Right cardiac atrium (tissue), 5 donors: ENCODE measurements at regions not wholly inside any gene's neighbourhood (a gene's known extent, or its start where the extent isn't known, plus 50 kb on each side); places are given as distances from the start of the nearest gene placed in this dataset.

Source experiments
- ATAC-seq, 2 donors: fragments of 200-7000 bp; cut with Tn5 transposase; one replicate each; pipeline versions ENCODE4 v1.8.0 to v1.9.1; 2020; ENCODE audit warnings: moderate library complexity in 2 of 2, mild to moderate bottlenecking in 1 of 2
- DNase-seq, 3 donors: peaks; one replicate each; pipeline ENCODE4 v3.0.0-alpha.2; 2020
- H3K27ac ChIP-seq: one replicate; pipeline ENCODE4 v1.5.1; 2013; ENCODE audit warnings: mild to moderate bottlenecking, low read length, control low read depth, moderate library complexity
- H3K27me3 ChIP-seq: one replicate; pipeline ENCODE4 v1.6.1; 2013; ENCODE audit not compliant: control insufficient read depth, insufficient read depth
- H3K4me1 ChIP-seq: one replicate; pipeline ENCODE4 v1.6.1; 2013; ENCODE audit warnings: low read length; ENCODE audit not compliant: control insufficient read depth, insufficient read depth
- H3K4me3 ChIP-seq: one replicate; pipeline ENCODE4 v1.5.1; 2013; ENCODE audit warnings: low read length, control low read depth
- H3K9me3 ChIP-seq: one replicate; pipeline ENCODE4 v1.6.1; 2013; ENCODE audit warnings: low read length; ENCODE audit not compliant: control insufficient read depth
- WGBS: extraction: QIAGEN DNeasy Blood & Tissue Kit; methylation state at CpG from one replicate; pipeline ENCODE4 v1.1.7; 2013; 5-methylcytosine and 5-hydroxymethylcytosine counted together
- intact Hi-C, 4 donors: fragments of 100-400 bp; cut with DNase I; formaldehyde crosslinking; loops; one replicate each; pipeline versions ENCODE4 v1.11.0 to v1.14.0; 2022 to 2023
- donor health status: healthy with polysubstance abuse.
- donor health status: DM: no; HTN: yes; CAD: no.
- donor health status: DM: no; HTN: no; CAD: no.
- donor health status: DM: no; HTN: yes; CAD: no; lungs with severe emphysema.
- donor health status: DM: yes; HTN: yes; CAD: no.

GRCh38 chr6:151154418-151154817 lies 85.3 kb upstream of the AKAP12 start:
- no peaks in the 10 kb centered on the region for H3K4me1 ChIP-seq
- ATAC-seq: peak; percentile 55 to 64
- no peaks in the 10 kb centered on the region for H3K9me3 ChIP-seq
- no peak overlapping the region for H3K27ac ChIP-seq
- intact Hi-C loops: no loop called here
- peak; percentile 66 to 88 (median 77) for DNase-seq
- 47% methylated on average over 2 of the region's 2 CpGs for WGBS
- no peaks in the 10 kb centered on the region for H3K27me3 ChIP-seq
- H3K4me3 ChIP-seq: no peak overlapping the region

- no peaks in the 10 kb centered on the region for H3K27me3 ChIP-seq
- no peak overlapping the region for H3K27ac ChIP-seq
- H3K9me3 ChIP-seq: no peaks in the 10 kb centered on the region
- intact Hi-C loops: no loop called here
- H3K4me1 ChIP-seq: no peaks in the 10 kb centered on the region
- H3K4me3 ChIP-seq: no peak overlapping the region
- ATAC-seq: no peak
- no peak for DNase-seq
- 96% methylated on average over 1 of the region's 1 CpG for WGBS
Observed at GRCh38 chr6:151155095-151155494, 84.7 kb upstream of the AKAP12 start.

GRCh38 chr6:151160929-151161757 lies 78.6 kb upstream of the AKAP12 start:
- no peaks in the 10 kb centered on the region for H3K9me3 ChIP-seq
- intact Hi-C loops: no loop called here
- no peaks in the 10 kb centered on the region for H3K4me1 ChIP-seq
- DNase-seq (no peak), ATAC-seq (no peak)
- no peak overlapping the region for H3K27ac ChIP-seq
- WGBS: 77% methylated on average over 16 of the region's 16 CpGs
- no peaks in the 10 kb centered on the region for H3K27me3 ChIP-seq
- no peak overlapping the region for H3K4me3 ChIP-seq

- Histone ChIP-seq H3K27me3 (no peaks in the 10 kb centered on the region), H3K27ac (no peak overlapping the region), H3K4me3 (no peak overlapping the region), H3K4me1 (no peaks in the 10 kb centered on the region), H3K9me3 (no peaks in the 10 kb centered on the region)
- WGBS: 59% methylated on average over 7 of the region's 7 CpGs
- intact Hi-C loops: no loop called here
- DNase-seq (no peak), ATAC-seq (no peak)
Observed at GRCh38 chr6:151164383-151164782, 75.4 kb upstream of the AKAP12 start.

- no peak overlapping the region for H3K27ac ChIP-seq
- no peaks in the 10 kb centered on the region for H3K4me1 ChIP-seq
- H3K27me3 ChIP-seq: no peaks in the 10 kb centered on the region
- no peak overlapping the region for H3K4me3 ChIP-seq
- H3K9me3 ChIP-seq: no peaks in the 10 kb centered on the region
- WGBS: 94% methylated on average over 1 of the region's 1 CpG
- DNase-seq (no peak), ATAC-seq (no peak)
- intact Hi-C loops: no loop called here
Observed at GRCh38 chr6:151166180-151166579, 73.6 kb upstream of the AKAP12 start.

GRCh38 chr6:151167034-151167433 lies 72.7 kb upstream of the AKAP12 start:
- ATAC-seq: no peak
- no peak for DNase-seq
- no peaks in the 10 kb centered on the region for H3K4me1 ChIP-seq
- WGBS: 85% methylated on average over 7 of the region's 7 CpGs
- no peak overlapping the region for H3K4me3 ChIP-seq
- no peaks in the 10 kb centered on the region for H3K9me3 ChIP-seq
- intact Hi-C loops: no loop called here
- no peaks in the 10 kb centered on the region for H3K27me3 ChIP-seq
- H3K27ac ChIP-seq: no peak overlapping the region

- ATAC-seq (no peak), DNase-seq (no peak)
- intact Hi-C loops: no loop called here
- Histone ChIP-seq H3K4me3 (no peak overlapping the region), H3K4me1 (no peaks in the 10 kb centered on the region), H3K9me3 (no peaks in the 10 kb centered on the region), H3K27ac (no peak overlapping the region), H3K27me3 (no peaks in the 10 kb centered on the region)
- 66% methylated on average over 10 of the region's 10 CpGs for WGBS
Observed at GRCh38 chr6:151170622-151171246, 69.0 kb upstream of the AKAP12 start.

- H3K4me3 ChIP-seq: no peak overlapping the region
- H3K27ac ChIP-seq: no peak overlapping the region
- H3K27me3 ChIP-seq: no peaks in the 10 kb centered on the region
- no peak for ATAC-seq
- H3K9me3 ChIP-seq: no peaks in the 10 kb centered on the region
- H3K4me1 ChIP-seq: no peaks in the 10 kb centered on the region
- no peak for DNase-seq
- intact Hi-C loops: no loop called here
- WGBS: 58% methylated on average over 3 of the region's 3 CpGs
Observed at GRCh38 chr6:151172751-151173150, 67.0 kb upstream of the AKAP12 start.

GRCh38 chr6:151175662-151176445 lies 63.9 kb upstream of the AKAP12 start:
- DNase-seq: no peak
- WGBS: 82% methylated on average over 12 of the region's 12 CpGs

DNA sequence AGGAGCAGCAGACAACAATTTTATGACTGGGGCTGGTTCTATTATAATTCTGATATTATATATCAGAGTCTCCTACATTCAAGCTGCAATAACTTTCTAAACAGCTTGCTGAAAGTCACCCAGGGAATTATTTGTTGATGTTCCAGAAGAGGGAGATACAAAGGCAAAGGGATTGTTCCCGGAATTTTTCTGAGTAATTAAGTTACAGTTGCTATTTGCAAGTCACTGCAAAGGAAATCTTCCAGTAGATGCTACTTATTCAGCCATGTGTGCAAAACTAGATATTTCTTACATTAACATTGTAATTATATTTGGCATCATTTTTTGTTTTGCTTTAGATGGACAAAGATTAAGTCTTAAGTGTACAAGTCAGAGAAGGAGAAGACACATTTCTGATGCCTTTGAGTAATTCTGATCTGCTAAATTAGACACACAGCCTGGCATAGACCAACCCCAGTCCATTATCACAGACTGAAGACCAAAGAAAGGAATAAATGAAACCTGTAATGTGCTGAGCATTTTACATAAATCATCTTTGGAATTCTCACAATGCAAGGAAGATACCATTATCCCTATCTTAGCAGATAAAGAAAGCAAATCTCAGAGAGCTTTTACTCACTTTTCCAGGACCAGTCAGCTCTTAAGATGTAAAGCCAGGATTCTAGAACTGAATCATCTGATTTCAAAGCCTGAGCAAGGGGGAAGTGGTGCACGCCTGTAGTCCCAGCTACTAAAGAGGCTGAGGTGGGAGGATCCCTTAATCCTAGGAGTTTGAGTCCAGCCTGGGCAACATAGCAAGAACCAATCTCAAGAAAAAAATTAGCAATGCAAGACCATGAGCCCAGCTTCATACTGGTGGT lies 62.6 kb upstream of the AKAP12 start:
- Histone ChIP-seq H3K27me3 (no peaks in the 10 kb centered on the region), H3K4me3 (no peak overlapping the region), H3K9me3 (no peaks in the 10 kb centered on the region), H3K27ac (no peak overlapping the region), H3K4me1 (no peaks in the 10 kb centered on the region)
- intact Hi-C loops: no loop called here
- no peak for DNase-seq
- no peak for ATAC-seq
- 71% methylated on average over 2 of the region's 2 CpGs for WGBS

More at GRCh38 chr6:151175662-151176445, 63.9 kb upstream of the AKAP12 start:
- H3K9me3 ChIP-seq: no peaks in the 10 kb centered on the region
- no peak overlapping the region for H3K4me3 ChIP-seq
- no peak overlapping the region for H3K27ac ChIP-seq
- H3K27me3 ChIP-seq: no peaks in the 10 kb centered on the region
- no peaks in the 10 kb centered on the region for H3K4me1 ChIP-seq
- no peak for ATAC-seq
- intact Hi-C loops: no loop called here
